Prostate gland (tissue), 2 donors: ENCODE measurements at regions not wholly inside any gene's neighbourhood (a gene's known extent, or its start where the extent isn't known, plus 50 kb on each side); places are given as distances from the start of the nearest gene placed in this dataset.

ENCODE experiments used
- CTCF ChIP-seq, 4 experiments: fragments of 200-600 bp in 2 of 4; fragments of 450-650 bp in 2 of 4; sonication (generic) in 2 of 4; IDR thresholded peaks; 1 replicate in 3 of 4; 2 replicates in 1 of 4; pipeline ENCODE4 v1.5.1; 2016 to 2019; ENCODE audit warnings: antibody characterized with exemption in 4 of 4, mild to moderate bottlenecking in 2 of 4, moderate library complexity in 2 of 4
- POLR2A ChIP-seq: fragments of 450-650 bp; IDR thresholded peaks from one replicate; pipeline ENCODE4 v1.6.1; 2016; ENCODE audit warnings: antibody characterized with exemption, mild to moderate bottlenecking
- POLR2AphosphoS5 ChIP-seq: sonication (generic); formaldehyde crosslinking; IDR thresholded peaks from one replicate; pipeline ENCODE4 v1.6.1; 2017; ENCODE audit warnings: antibody characterized with exemption

GRCh38 chr7:42729053-42729765 is 182.7 kb downstream of the C7orf25 start:
- TF ChIP-seq POLR2A (no peak), CTCF (IDR thresholded peaks at IDR 0.05) (no peak), POLR2AphosphoS5 (no peak)
